HEK293T (cell line): ENCODE measurements at regions not wholly inside any gene's neighbourhood (a gene's known extent, or its start where the extent isn't known, plus 50 kb on each side); places are given as distances from the start of the nearest gene placed in this dataset.

Experiments
- CTCF ChIA-PET: fragments of 350-600 bp; formaldehyde crosslinking; extraction: SDS; loops from one replicate; lab custom pipeline; 2021; ENCODE audit warnings: antibody characterized with exemption, inconsistent platforms; lab: Yijun Ruan, JAX
- POLR2A ChIA-PET: fragments of 350-600 bp; formaldehyde crosslinking; extraction: SDS; loops from one replicate; lab custom pipeline; 2020; ENCODE audit warnings: antibody characterized with exemption, inconsistent platforms; lab: Yijun Ruan, JAX
- DNase-seq: peaks from one replicate; pipeline ENCODE4 v3.0.0; 2012; ENCODE audit warnings: mixed read lengths; ENCODE audit errors: extremely low spot score
- ARNT ChIP-seq: fragments of 450-650 bp; IDR thresholded peaks from 2 replicates; pipeline ENCODE4 v1.6.1; 2017; ENCODE audit warnings: mild to moderate bottlenecking
- BHLHE40 ChIP-seq: fragments of 450-650 bp; IDR thresholded peaks from 2 replicates; pipeline ENCODE4 v1.6.1; 2016; ENCODE audit warnings: mild to moderate bottlenecking, moderate library complexity, borderline replicate concordance
- CTBP1 ChIP-seq: fragments of 450-650 bp; IDR thresholded peaks from 2 replicates; pipeline ENCODE4 v1.6.1; 2016; ENCODE audit warnings: borderline replicate concordance
- ELF4 ChIP-seq: fragments of 450-650 bp; IDR thresholded peaks from 2 replicates; pipeline ENCODE4 v1.6.1; 2017; ENCODE audit warnings: antibody characterized with exemption
- FOXA1 ChIP-seq: fragments of 450-650 bp; IDR thresholded peaks from 2 replicates; pipeline ENCODE4 v1.6.1; 2016; ENCODE audit warnings: mild to moderate bottlenecking
- FOXK2 ChIP-seq: fragments of 450-650 bp; IDR thresholded peaks from 2 replicates; pipeline ENCODE4 v1.6.1; 2016; ENCODE audit warnings: mild to moderate bottlenecking
- FOXM1 ChIP-seq: fragments of 450-650 bp; IDR thresholded peaks from 2 replicates; pipeline ENCODE4 v1.6.1; 2017; ENCODE audit warnings: mild to moderate bottlenecking, borderline replicate concordance
- HDGF ChIP-seq: fragments of 450-650 bp; IDR thresholded peaks from 2 replicates; pipeline ENCODE4 v1.6.1; 2017; ENCODE audit warnings: antibody characterized with exemption, borderline replicate concordance
- L3MBTL2 ChIP-seq: fragments of 450-650 bp; conservative IDR thresholded peaks from 2 replicates; pipeline ENCODE4 v1.6.1; 2016; ENCODE audit warnings: mild to moderate bottlenecking
- LEF1 ChIP-seq: fragments of 450-650 bp; IDR thresholded peaks from 2 replicates; pipeline ENCODE4 v1.6.1; 2017; ENCODE audit warnings: mild to moderate bottlenecking, borderline replicate concordance
- NFRKB ChIP-seq: fragments of 450-650 bp; IDR thresholded peaks from 2 replicates; pipeline ENCODE4 v1.6.1; 2016; ENCODE audit warnings: mild to moderate bottlenecking, moderate library complexity
- PKNOX1 ChIP-seq: fragments of 450-650 bp; IDR thresholded peaks from 2 replicates; pipeline ENCODE4 v1.6.1; 2016
- SP1 ChIP-seq: fragments of 450-650 bp; IDR thresholded peaks from 2 replicates; pipeline ENCODE4 v1.6.1; 2017
- SUZ12 ChIP-seq: fragments of 450-650 bp; IDR thresholded peaks from 2 replicates; pipeline ENCODE4 v1.6.1; 2016; ENCODE audit warnings: mild to moderate bottlenecking
- TARDBP ChIP-seq: fragments of 450-650 bp; IDR thresholded peaks from 2 replicates; pipeline ENCODE4 v1.6.1; 2016
- ZNF384 ChIP-seq: fragments of 450-650 bp; IDR thresholded peaks from 2 replicates; pipeline ENCODE4 v1.6.1; 2016

GRCh38 chr9:121587863-121588262 lies 63.6 kb upstream of the DAB2IP start:
- CTCF ChIA-PET, result no interaction called here
- DNase-seq, result no peak
- POLR2A ChIA-PET, result no interaction called here
- no peak for TF ChIP-seq SUZ12
- TF ChIP-seq NFRKB, result no peak
- no peak for TF ChIP-seq FOXA1
- TF ChIP-seq ZNF384, result no peak
- TF ChIP-seq ELF4, result no peak
- TF ChIP-seq PKNOX1, result no peak
- no peak for TF ChIP-seq SP1
- no peak for TF ChIP-seq ARNT
- TF ChIP-seq TARDBP, result no peak
- TF ChIP-seq BHLHE40, result no peak
- TF ChIP-seq LEF1, result no peak
- TF ChIP-seq L3MBTL2, result no peak
- no peak for TF ChIP-seq CTBP1
- no peak for TF ChIP-seq FOXM1
- no peak for TF ChIP-seq FOXK2
- TF ChIP-seq HDGF, result no peak

- ChIA-PET CTCF (no interaction called here), POLR2A (no interaction called here)
- TF ChIP-seq FOXM1 (no peak), BHLHE40 (no peak), PKNOX1 (no peak), L3MBTL2 (no peak), SUZ12 (no peak), TARDBP (no peak), FOXA1 (no peak), CTBP1 (no peak), ELF4 (no peak)
- DNase-seq, result no peak
Observed at GRCh38 chr9:121589986-121590385, 61.4 kb upstream of the DAB2IP start.

- ChIA-PET POLR2A (interaction anchor here (1.1 kb wide), 1 partner anchor 11 kb away, joined by 3 read pairs; no protein-coding TSS in a partner anchor), CTCF (interaction anchor here (1.8 kb wide), 1 partner anchor 42 kb away, joined by 5 read pairs; no protein-coding TSS in a partner anchor)
- TF ChIP-seq SUZ12, result no peak
- TF ChIP-seq NFRKB, result no peak
- TF ChIP-seq CTBP1, result no peak
- no peak for TF ChIP-seq L3MBTL2
- no peak for TF ChIP-seq ZNF384
- no peak for TF ChIP-seq PKNOX1
- no peak for TF ChIP-seq ARNT
- no peak for TF ChIP-seq BHLHE40
- no peak for TF ChIP-seq FOXM1
- no peak for TF ChIP-seq FOXA1
- TF ChIP-seq LEF1, result no peak
- TF ChIP-seq FOXK2, result no peak
- no peak for TF ChIP-seq HDGF
- TF ChIP-seq SP1, result no peak
- TF ChIP-seq ELF4, result no peak
- DNase-seq, result no peak
Observed at GRCh38 chr9:121592265-121592664, 59.2 kb upstream of the DAB2IP start.

- TF ChIP-seq L3MBTL2 (no peak), NFRKB (no peak), FOXM1 (no peak), HDGF (no peak), ELF4 (no peak), PKNOX1 (no peak), FOXK2 (no peak), BHLHE40 (no peak), TARDBP (no peak), LEF1 (no peak), SUZ12 (no peak), ZNF384 (no peak), FOXA1 (no peak), SP1 (no peak), CTBP1 (no peak), ARNT (no peak)
- ChIA-PET POLR2A (no interaction called here), CTCF (interaction anchor here (1.8 kb wide), 1 partner anchor 43 kb away, joined by 5 read pairs; no protein-coding TSS in a partner anchor)
- no peak for DNase-seq
Observed at GRCh38 chr9:121593066-121593465, 58.4 kb upstream of the DAB2IP start.

GRCh38 chr9:121596515-121596914 lies 54.9 kb upstream of the DAB2IP start:
- DNase-seq, result no peak
- ChIA-PET POLR2A (no interaction called here), CTCF (no interaction called here)
- TF ChIP-seq ARNT, result no peak
- no peak for TF ChIP-seq NFRKB
- no peak for TF ChIP-seq HDGF
- TF ChIP-seq LEF1, result no peak

GRCh38 chr9:121597698-121598166 lies 53.7 kb upstream of the DAB2IP start:
- POLR2A ChIA-PET, result interaction anchor here (0.7 to 1.6 kb wide), 2 partner anchors 9 to 43 kb away, joined by 3 to 5 read pairs; no protein-coding TSS in a partner anchor
- TF ChIP-seq FOXA1, result no peak
- TF ChIP-seq FOXM1, result no peak
- no peak for TF ChIP-seq SUZ12
- TF ChIP-seq BHLHE40, result no peak
- TF ChIP-seq HDGF, result no peak
- TF ChIP-seq SP1, result no peak
- no peak for TF ChIP-seq TARDBP
- no peak for TF ChIP-seq ELF4
- DNase-seq, result no peak
- CTCF ChIA-PET, result interaction anchor here (0.5 to 1.6 kb wide), 3 partner anchors 18 to 55 kb away, joined by 3 to 4 read pairs (median 4); no protein-coding TSS in a partner anchor
